ENCODE measurements at regions not wholly inside any gene's neighbourhood (a gene's known extent, or its start where the extent isn't known, plus 50 kb on each side); places are given as distances from the start of the nearest gene placed in this dataset.

GRCh38 chr2:161104054-161104553 lies 56.1 kb upstream of the TANK start:
- no peak for DNase-seq (ENCODE audit: low read depth)

GRCh38 chr2:161107265-161107664 lies 53.0 kb upstream of the TANK start:
- no peak for DNase-seq (ENCODE audit: low read depth)
